GM12878 (cell line): ENCODE measurements at regions not wholly inside any gene's neighbourhood (a gene's known extent, or its start where the extent isn't known, plus 50 kb on each side); places are given as distances from the start of the nearest gene placed in this dataset.

Experiments used
- ATAC-seq: fragments of 200-7000 bp; cut with Tn5 transposase; 3 replicates; pipeline ENCODE4 v1.9.1; 2020; ENCODE audit warnings: mild to moderate bottlenecking, moderate library complexity
- BruUV-seq: library from RNA; stranded (reverse); fragments of 400-500 nt; replicated peaks from 2 replicates; lab custom pipeline; 2021; lab: Mats Ljungman, UMichigan
- CTCF ChIA-PET: fragments of 300-600 bp; sonication (Branson Sonifier 250); formaldehyde crosslinking; extraction: SDS; loops from one replicate; lab custom pipeline; 2021; ENCODE audit warnings: inconsistent platforms; lab: Yijun Ruan, JAX
- POLR2A ChIA-PET: fragments of 350-600 bp; formaldehyde crosslinking; extraction: SDS; loops from one replicate; lab custom pipeline; 2021; ENCODE audit warnings: inconsistent platforms; lab: Charles Lee
- RAD21 ChIA-PET: fragments of 300-600 bp; sonication (Branson Sonifier 250); formaldehyde crosslinking; loops from one replicate; lab custom pipeline; 2023; ENCODE audit warnings: antibody characterized with exemption; ENCODE audit not compliant: unreplicated experiment; lab: Charles Lee
- SMC1A ChIA-PET: fragments of 300-600 bp; sonication (Branson Sonifier 250); formaldehyde crosslinking; loops from one replicate; lab custom pipeline; 2023; ENCODE audit not compliant: unreplicated experiment, uncharacterized antibody; lab: Charles Lee
- DNase-seq: peaks from one replicate; pipeline ENCODE4 v3.0.0-alpha.2; 2011; ENCODE audit warnings: low read depth, low spot score
- FAIRE-seq: peaks from 3 replicates; lab custom pipeline; 2011; peaks lifted over from hg19 to GRCh38; lab: Jason Lieb, UNC
- H2AFZ ChIP-seq: 2 replicates; pipeline ENCODE4 v1.6.0; 2011; ENCODE audit warnings: low read depth, low read length, control low read depth; ENCODE audit not compliant: control insufficient read depth
- H3K27ac ChIP-seq: 2 replicates; pipeline ENCODE4 v1.5.1; 2011; ENCODE audit warnings: control low read depth; ENCODE audit not compliant: control insufficient read depth, insufficient read depth
- H3K27me3 ChIP-seq, 2 experiments: replicated peaks in 1 of 2; 2 replicates each; pipeline versions ENCODE4 v1.6.0 to v1.6.1; 2011; ENCODE audit warnings: low read length in 1 of 2; ENCODE audit not compliant: control insufficient read depth in 2 of 2, insufficient read depth in 2 of 2
- H3K36me3 ChIP-seq, 2 experiments: 2 replicates each; pipeline ENCODE4 v1.5.1; 2011; ENCODE audit warnings: low read length in 1 of 2; ENCODE audit not compliant: control insufficient read depth in 2 of 2, insufficient read depth in 2 of 2
- H3K4me1 ChIP-seq: 2 replicates; pipeline ENCODE4 v1.6.1; 2011; ENCODE audit warnings: mild to moderate bottlenecking, low read length, moderate library complexity, mixed read lengths; ENCODE audit not compliant: control insufficient read depth, insufficient read depth
- H3K4me2 ChIP-seq: 2 replicates; pipeline ENCODE4 v1.6.0; 2011; ENCODE audit warnings: control low read depth; ENCODE audit not compliant: control insufficient read depth, insufficient read depth
- H3K4me3 ChIP-seq: fragments of 200-600 bp; sonication (generic); 2 replicates; pipeline ENCODE4 v1.5.1; 2016
- H3K79me2 ChIP-seq: 2 replicates; pipeline ENCODE4 v1.6.0; 2011; ENCODE audit warnings: low read length; ENCODE audit not compliant: control insufficient read depth, insufficient read depth
- H3K9ac ChIP-seq: 2 replicates; pipeline ENCODE4 v1.8.0; 2011; ENCODE audit warnings: low read length, control low read depth, mixed read lengths; ENCODE audit not compliant: control insufficient read depth, insufficient read depth
- H3K9me3 ChIP-seq: replicated peaks from 3 replicates; pipeline ENCODE4 v1.5.1; 2011; ENCODE audit warnings: mild to moderate bottlenecking, low read length; ENCODE audit not compliant: control insufficient read depth, insufficient read depth
- H4K20me1 ChIP-seq: 2 replicates; pipeline ENCODE4 v1.6.0; 2011; ENCODE audit not compliant: control insufficient read depth, insufficient read depth
- EED ChIP-seq: sonication (generic); IDR thresholded peaks from 2 replicates; pipeline ENCODE4 v1.6.1; 2016; ENCODE audit warnings: antibody characterized with exemption, low read depth
- EGR1 ChIP-seq, 2 experiments: IDR thresholded peaks; 1 replicate in 1 of 2; 2 replicates in 1 of 2; pipeline ENCODE4 v1.6.1; 2011 to 2012; ENCODE audit warnings: low read depth in 2 of 2, low read length in 2 of 2, borderline replicate concordance in 1 of 2, mild to moderate bottlenecking in 1 of 2, moderate library complexity in 1 of 2
- EP300 ChIP-seq, 2 experiments: fragments of 150-350 bp in 1 of 2; IDR thresholded peaks; 2 replicates each; pipeline ENCODE4 v1.6.1; 2011 to 2012; ENCODE audit warnings: low read depth in 2 of 2, low read length in 2 of 2, borderline replicate concordance in 1 of 2, improper control_type of control experiment in 1 of 2, inconsistent platforms in 1 of 2; ENCODE audit not compliant: control insufficient read depth in 1 of 2
- KDM1A ChIP-seq: fragments of 200-600 bp; sonication (generic); IDR thresholded peaks from 2 replicates; pipeline ENCODE4 v1.6.1; 2016; ENCODE audit warnings: borderline replicate concordance
- MTA2 ChIP-seq: fragments of 450-650 bp; IDR thresholded peaks from 2 replicates; pipeline ENCODE4 v1.6.1; 2016; ENCODE audit warnings: low read depth, mild to moderate bottlenecking, moderate library complexity
- NBN ChIP-seq: fragments of 450-650 bp; IDR thresholded peaks from 2 replicates; pipeline ENCODE4 v1.6.1; 2016
- NFYA ChIP-seq: IDR thresholded peaks from 2 replicates; pipeline ENCODE4 v1.6.1; 2011; ENCODE audit warnings: low read depth, mild to moderate bottlenecking, low read length, improper control_type of control experiment, borderline replicate concordance
- POU2F2 ChIP-seq: IDR thresholded peaks from 3 replicates; pipeline ENCODE4 v1.6.1; 2011; ENCODE audit warnings: low read depth, mild to moderate bottlenecking, low read length, borderline replicate concordance
- RAD51 ChIP-seq: fragments of 450-650 bp; IDR thresholded peaks from 2 replicates; pipeline ENCODE4 v1.6.1; 2016; ENCODE audit warnings: moderate library complexity, mild to moderate bottlenecking, inconsistent platforms
- SPI1 ChIP-seq: IDR thresholded peaks from 2 replicates; pipeline ENCODE4 v1.6.1; 2011; ENCODE audit warnings: low read depth, mild to moderate bottlenecking, low read length, moderate library complexity, borderline replicate concordance; ENCODE audit not compliant: insufficient read depth
- YY1 ChIP-seq: IDR thresholded peaks from 2 replicates; pipeline ENCODE4 v1.6.1; 2011; ENCODE audit warnings: low read depth, mild to moderate bottlenecking, low read length
- ZNF24 ChIP-seq: fragments of 450-650 bp; IDR thresholded peaks from 2 replicates; pipeline ENCODE4 v1.6.1; 2017; ENCODE audit warnings: antibody characterized with exemption, mild to moderate bottlenecking
- ZNF274 ChIP-seq: IDR thresholded peaks from one replicate; pipeline ENCODE4 v1.8.0; 2011; ENCODE audit not compliant: insufficient read length, insufficient read depth
- WGBS: methylation state at CpG from one replicate; pipeline ENCODE4 v1.1.6; 2016; ENCODE audit warnings: low lambda C conversion rate; ENCODE audit not compliant: insufficient replicate concordance, insufficient coverage; ENCODE audit errors: missing lambda C conversion rate; 5-methylcytosine and 5-hydroxymethylcytosine counted together
- in situ Hi-C: fragments of 300-500 bp; cut with MboI; formaldehyde crosslinking; loops from 9 replicates; pipeline ENCODE4 v1.14.3; 2018; ENCODE audit warnings: mixed read lengths
- intact Hi-C: fragments of 100-400 bp; cut with micrococcal nuclease; formaldehyde crosslinking; loops from one replicate; pipeline ENCODE4 v1.14.2; 2022; ENCODE audit not compliant: unreplicated experiment
- TF ChIP-seq, protein P1 (sequence below): IDR thresholded peaks from 2 replicates; pipeline ENCODE4 v1.6.1; 2011; ENCODE audit warnings: mild to moderate bottlenecking, low read depth, low read length, moderate library complexity; ENCODE audit not compliant: insufficient replicate concordance
- TF ChIP-seq, protein P2 (sequence below): IDR thresholded peaks from 2 replicates; pipeline ENCODE4 v1.6.1; 2012; ENCODE audit warnings: low read depth, low read length, improper control_type of control experiment
- TF ChIP-seq, protein P3 (sequence below): IDR thresholded peaks from 2 replicates; pipeline ENCODE4 v1.6.1; 2011; ENCODE audit warnings: low read depth, low read length, improper control_type of control experiment, borderline replicate concordance
- TF ChIP-seq, protein P4 (sequence below): fragments of 150-350 bp; IDR thresholded peaks from 2 replicates; pipeline ENCODE4 v1.6.1; 2014; ENCODE audit warnings: mild to moderate bottlenecking, low read depth, low read length

DNA sequence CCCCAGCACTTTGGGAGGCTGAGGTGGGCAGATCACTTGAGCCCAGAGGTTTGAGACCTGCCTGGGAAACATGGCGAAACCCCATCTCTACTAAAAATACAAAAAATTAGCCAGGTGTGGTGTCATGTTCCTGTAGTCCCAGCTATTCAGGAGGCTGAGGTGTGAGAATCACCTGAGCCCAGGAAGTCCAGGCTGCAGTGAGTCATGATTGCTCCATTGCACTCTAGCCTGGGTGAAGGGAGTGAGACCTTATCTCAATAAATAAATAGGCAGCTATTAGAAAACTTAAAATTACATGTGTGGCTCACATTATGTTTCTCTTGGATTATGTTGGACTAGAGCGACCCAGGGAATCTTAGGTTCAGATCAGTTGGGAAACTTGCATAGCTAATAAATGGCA lies 69.7 kb downstream of the RPLP1 start:
- Histone ChIP-seq H3K4me3 (no peak overlapping the region), H3K27ac (no peak overlapping the region), H3K79me2 (no peaks in the 10 kb centered on the region), H3K4me2 (no peak overlapping the region), H3K27me3 (peaks cover 2 to 7% of the 10 kb centered on the region in 2 experiments; a peak in 3 of 4 replicates), H3K4me1 (no peaks in the 10 kb centered on the region), H4K20me1 (no peaks in the 10 kb centered on the region), H3K9ac (no peak overlapping the region), H2AFZ (no peak overlapping the region), H3K36me3 (no peaks in the 10 kb centered on the region), H3K9me3 (no peaks in the 10 kb centered on the region)
- intact Hi-C loops, result loop anchor here (5.0 kb wide), 1 partner anchor 205 kb away; no protein-coding TSS in a partner anchor
- FAIRE-seq, result no peak
- ATAC-seq, result no peak
- no TSS peak for BruUV-seq
- RAD21 ChIA-PET, result no interaction called here
- WGBS, result 4% methylated on average over 2 of the region's 2 CpGs
- in situ Hi-C loops, result no loop called here
- SMC1A ChIA-PET, result interaction anchor here (1.1 kb wide), 1 partner anchor 206 kb away, joined by 3 read pairs; no protein-coding TSS in a partner anchor
- POLR2A ChIA-PET, result no interaction called here
- no peak for DNase-seq
- TF ChIP-seq SPI1, result no peak
- no peak for TF ChIP-seq POU2F2
- TF ChIP-seq EED, result no peak
- TF ChIP-seq, protein P1, sequence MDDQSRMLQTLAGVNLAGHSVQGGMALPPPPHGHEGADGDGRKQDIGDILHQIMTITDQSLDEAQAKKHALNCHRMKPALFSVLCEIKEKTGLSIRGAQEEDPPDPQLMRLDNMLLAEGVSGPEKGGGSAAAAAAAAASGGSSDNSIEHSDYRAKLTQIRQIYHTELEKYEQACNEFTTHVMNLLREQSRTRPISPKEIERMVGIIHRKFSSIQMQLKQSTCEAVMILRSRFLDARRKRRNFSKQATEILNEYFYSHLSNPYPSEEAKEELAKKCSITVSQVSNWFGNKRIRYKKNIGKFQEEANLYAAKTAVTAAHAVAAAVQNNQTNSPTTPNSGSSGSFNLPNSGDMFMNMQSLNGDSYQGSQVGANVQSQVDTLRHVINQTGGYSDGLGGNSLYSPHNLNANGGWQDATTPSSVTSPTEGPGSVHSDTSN, result no peak
- no peak for TF ChIP-seq MTA2
- no peak for TF ChIP-seq NFYA
- TF ChIP-seq, protein P2, sequence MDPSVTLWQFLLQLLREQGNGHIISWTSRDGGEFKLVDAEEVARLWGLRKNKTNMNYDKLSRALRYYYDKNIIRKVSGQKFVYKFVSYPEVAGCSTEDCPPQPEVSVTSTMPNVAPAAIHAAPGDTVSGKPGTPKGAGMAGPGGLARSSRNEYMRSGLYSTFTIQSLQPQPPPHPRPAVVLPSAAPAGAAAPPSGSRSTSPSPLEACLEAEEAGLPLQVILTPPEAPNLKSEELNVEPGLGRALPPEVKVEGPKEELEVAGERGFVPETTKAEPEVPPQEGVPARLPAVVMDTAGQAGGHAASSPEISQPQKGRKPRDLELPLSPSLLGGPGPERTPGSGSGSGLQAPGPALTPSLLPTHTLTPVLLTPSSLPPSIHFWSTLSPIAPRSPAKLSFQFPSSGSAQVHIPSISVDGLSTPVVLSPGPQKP, result no peak
- no peak for TF ChIP-seq ZNF274
- TF ChIP-seq, protein P3, sequence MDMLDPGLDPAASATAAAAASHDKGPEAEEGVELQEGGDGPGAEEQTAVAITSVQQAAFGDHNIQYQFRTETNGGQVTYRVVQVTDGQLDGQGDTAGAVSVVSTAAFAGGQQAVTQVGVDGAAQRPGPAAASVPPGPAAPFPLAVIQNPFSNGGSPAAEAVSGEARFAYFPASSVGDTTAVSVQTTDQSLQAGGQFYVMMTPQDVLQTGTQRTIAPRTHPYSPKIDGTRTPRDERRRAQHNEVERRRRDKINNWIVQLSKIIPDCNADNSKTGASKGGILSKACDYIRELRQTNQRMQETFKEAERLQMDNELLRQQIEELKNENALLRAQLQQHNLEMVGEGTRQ, result no peak
- no peak for TF ChIP-seq NBN
- TF ChIP-seq EGR1 (IDR thresholded peaks at IDR 0.05; ENCODE audit: borderline replicate concordance in 1 of 2, low read depth in 2 of 2, low read length in 2 of 2), result no peak
- TF ChIP-seq RAD51, result no peak
- TF ChIP-seq KDM1A, result no peak
- TF ChIP-seq YY1, result no peak
- no peak for TF ChIP-seq EP300 (IDR thresholded peaks at IDR 0.05; ENCODE audit: borderline replicate concordance in 1 of 2, control insufficient read depth in 1 of 2, low read depth in 2 of 2, low read length in 2 of 2)
- no peak for TF ChIP-seq ZNF24
- TF ChIP-seq, protein P4, sequence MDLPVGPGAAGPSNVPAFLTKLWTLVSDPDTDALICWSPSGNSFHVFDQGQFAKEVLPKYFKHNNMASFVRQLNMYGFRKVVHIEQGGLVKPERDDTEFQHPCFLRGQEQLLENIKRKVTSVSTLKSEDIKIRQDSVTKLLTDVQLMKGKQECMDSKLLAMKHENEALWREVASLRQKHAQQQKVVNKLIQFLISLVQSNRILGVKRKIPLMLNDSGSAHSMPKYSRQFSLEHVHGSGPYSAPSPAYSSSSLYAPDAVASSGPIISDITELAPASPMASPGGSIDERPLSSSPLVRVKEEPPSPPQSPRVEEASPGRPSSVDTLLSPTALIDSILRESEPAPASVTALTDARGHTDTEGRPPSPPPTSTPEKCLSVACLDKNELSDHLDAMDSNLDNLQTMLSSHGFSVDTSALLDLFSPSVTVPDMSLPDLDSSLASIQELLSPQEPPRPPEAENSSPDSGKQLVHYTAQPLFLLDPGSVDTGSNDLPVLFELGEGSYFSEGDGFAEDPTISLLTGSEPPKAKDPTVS, result no peak
- CTCF ChIA-PET, result interaction anchor here (1.0 to 1.3 kb wide), 3 partner anchors 15 to 201 kb away, joined by 3 to 4 read pairs (median 3); no protein-coding TSS in a partner anchor
